Activated T-cell treated with anti-CD3 and anti-CD28 coated beads, Interleukin-2, amount 50 U/mL, for 72 hours (primary cell): ENCODE measurements at regions not wholly inside any gene's neighbourhood (a gene's known extent, or its start where the extent isn't known, plus 50 kb on each side); places are given as distances from the start of the nearest gene placed in this dataset.
A peak's percentile ranks its signal among the peaks of the same experiment; 100 is the strongest.

Source experiments
- ATAC-seq, 2 donors: fragments of 150-1000 bp; cut with Tn5 transposase; replicated peaks in 1 of 2; 2 replicates each; pipeline ENCODE4 v1.10.0; 2021; ENCODE audit warnings: moderate library complexity in 2 of 2, mild to moderate bottlenecking in 1 of 2
- DNase-seq, 2 donors: peaks; one replicate each; pipeline ENCODE4 v3.0.0; 2021 to 2022; ENCODE audit warnings: mixed read lengths in 1 of 2
- H3K27ac Mint-ChIP-seq: one replicate; pipeline ENCODE4 v1.8.0; 2022; ENCODE audit warnings: mild to moderate bottlenecking, moderate library complexity, mixed read lengths
- H3K27me3 Mint-ChIP-seq: one replicate; pipeline ENCODE4 v1.8.0; 2022; ENCODE audit warnings: low read depth, mixed read lengths
- H3K36me3 Mint-ChIP-seq, 2 donors: one replicate each; pipeline ENCODE4 v1.8.0; 2022; ENCODE audit warnings: mixed read lengths in 2 of 2, mild to moderate bottlenecking in 1 of 2; ENCODE audit not compliant: insufficient read depth in 2 of 2
- H3K4me1 Mint-ChIP-seq: one replicate; pipeline ENCODE4 v1.8.0; 2022; ENCODE audit warnings: low read depth, mixed read lengths
- H3K4me3 Mint-ChIP-seq, 2 donors: one replicate each; pipeline ENCODE4 v1.8.0; 2022; ENCODE audit warnings: mild to moderate bottlenecking in 2 of 2, mixed read lengths in 2 of 2, moderate library complexity in 2 of 2
- H3K9me3 Mint-ChIP-seq, 2 donors: one replicate each; pipeline ENCODE4 v1.8.0; 2022; ENCODE audit warnings: mixed read lengths in 2 of 2

- Mint-ChIP-seq H3K4me1 (peaks cover 14% of the 10 kb centered on the region), H3K27me3 (peaks cover 13% of the 10 kb centered on the region), H3K9me3 (no peaks in the 10 kb centered on the region), H3K27ac (no peak overlapping the region), H3K36me3 (no peaks in the 10 kb centered on the region), H3K4me3 (no peak overlapping the region)
- ATAC-seq (no peak), DNase-seq (no peak)
Observed at GRCh38 chr10:29947701-29948060, 111.7 kb downstream of the JCAD start.

GRCh38 chr10:29946953-29947700, 112.3 kb downstream of the JCAD start:
- H3K27ac Mint-ChIP-seq, result no peak overlapping the region
- H3K4me1 Mint-ChIP-seq, result peaks cover 14% of the 10 kb centered on the region
- no peaks in the 10 kb centered on the region for H3K9me3 Mint-ChIP-seq
- ATAC-seq (no peak), DNase-seq (no peak)
- H3K27me3 Mint-ChIP-seq, result peaks cover 7% of the 10 kb centered on the region
- H3K36me3 Mint-ChIP-seq, result no peaks in the 10 kb centered on the region
- H3K4me3 Mint-ChIP-seq, result no peak overlapping the region

GRCh38 chr10:29946614-29946952, 112.8 kb downstream of the JCAD start:
- Mint-ChIP-seq H3K9me3 (no peaks in the 10 kb centered on the region), H3K4me3 (no peak overlapping the region), H3K27me3 (peaks cover 7% of the 10 kb centered on the region), H3K27ac (no peak overlapping the region), H3K4me1 (peaks cover 14% of the 10 kb centered on the region), H3K36me3 (no peaks in the 10 kb centered on the region)
- ATAC-seq (no peak), DNase-seq (no peak)

GRCh38 chr10:29941476-29941875, 117.9 kb downstream of the JCAD start:
- peaks cover 12% of the 10 kb centered on the region for H3K27me3 Mint-ChIP-seq

GRCh38 chr10:29932991-29933390, 126.4 kb downstream of the JCAD start:
- peaks cover 0 to 4% of the 10 kb centered on the region in 2 donors for H3K9me3 Mint-ChIP-seq
- H3K36me3 Mint-ChIP-seq, result no peaks in the 10 kb centered on the region
- peaks cover 10% of the 10 kb centered on the region for H3K4me1 Mint-ChIP-seq
- H3K27me3 Mint-ChIP-seq, result peaks cover 6% of the 10 kb centered on the region
- H3K4me3 Mint-ChIP-seq, result no peak overlapping the region
- peak; percentile 25 to 55 for ATAC-seq
- no peak for DNase-seq
- H3K27ac Mint-ChIP-seq, result no peak overlapping the region

More at GRCh38 chr10:29941476-29941875, 117.9 kb downstream of the JCAD start:
- Mint-ChIP-seq H3K4me3 (no peak overlapping the region), H3K36me3 (no peaks in the 10 kb centered on the region), H3K27ac (no peak overlapping the region), H3K9me3 (no peaks in the 10 kb centered on the region), H3K4me1 (no peaks in the 10 kb centered on the region)
- DNase-seq (no peak), ATAC-seq (no peak)

DNA sequence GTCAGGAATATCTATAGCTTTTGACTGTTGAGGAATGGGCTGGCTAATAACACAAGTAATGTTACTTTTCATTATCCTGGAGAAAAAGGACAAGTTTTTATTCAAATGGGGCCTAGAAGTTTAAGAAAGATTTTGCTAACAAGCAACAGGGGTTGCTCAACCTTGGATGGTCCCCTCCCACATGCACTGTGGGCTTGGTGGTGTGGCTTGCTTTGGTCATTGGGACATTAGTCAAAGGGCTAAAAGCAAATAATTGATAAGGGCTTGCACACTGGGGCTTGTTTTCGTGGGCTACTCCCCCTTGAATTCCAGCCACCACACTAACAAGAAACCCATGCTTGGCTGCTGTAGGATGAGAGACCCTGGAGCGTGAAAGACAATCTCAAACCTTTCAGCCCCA, 127.6 kb downstream of the JCAD start:
- Mint-ChIP-seq H3K27me3 (peaks cover 13% of the 10 kb centered on the region), H3K4me3 (no peak overlapping the region), H3K36me3 (no peaks in the 10 kb centered on the region), H3K4me1 (peaks cover 10% of the 10 kb centered on the region), H3K27ac (no peak overlapping the region), H3K9me3 (peaks cover under 1 to 10% of the 10 kb centered on the region in 2 donors)
- no peak for ATAC-seq
- DNase-seq, result no peak

DNA sequence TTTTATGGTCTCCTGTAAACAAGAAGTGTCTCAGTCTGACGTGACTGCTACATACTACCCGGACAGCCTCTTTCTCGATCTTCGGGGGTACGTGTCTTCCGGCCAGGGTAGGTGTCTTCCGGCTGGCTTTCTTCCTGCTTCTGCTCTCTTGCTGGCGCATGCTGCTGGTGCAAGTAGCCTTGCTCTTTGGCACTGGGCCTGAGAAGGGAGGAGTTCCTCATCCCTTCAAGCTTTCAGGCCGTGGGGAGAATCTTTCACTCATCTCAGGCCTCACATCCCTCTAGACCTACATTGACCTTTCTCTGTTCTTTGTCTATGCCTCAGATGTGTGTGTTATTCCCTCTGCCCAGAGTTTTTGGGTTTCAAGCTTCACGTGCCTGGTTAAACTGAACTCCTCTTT, 130.4 kb downstream of the JCAD start:
- H3K9me3 Mint-ChIP-seq, result peaks cover 5 to 10% of the 10 kb centered on the region in 2 donors
- H3K4me3 Mint-ChIP-seq, result no peak overlapping the region
- peaks cover 10% of the 10 kb centered on the region for H3K4me1 Mint-ChIP-seq
- ATAC-seq (no peak), DNase-seq (no peak)
- H3K27ac Mint-ChIP-seq, result no peak overlapping the region
- H3K27me3 Mint-ChIP-seq, result peaks cover 12% of the 10 kb centered on the region
- peaks cover 0 to 6% of the 10 kb centered on the region in 2 donors for H3K36me3 Mint-ChIP-seq

DNA sequence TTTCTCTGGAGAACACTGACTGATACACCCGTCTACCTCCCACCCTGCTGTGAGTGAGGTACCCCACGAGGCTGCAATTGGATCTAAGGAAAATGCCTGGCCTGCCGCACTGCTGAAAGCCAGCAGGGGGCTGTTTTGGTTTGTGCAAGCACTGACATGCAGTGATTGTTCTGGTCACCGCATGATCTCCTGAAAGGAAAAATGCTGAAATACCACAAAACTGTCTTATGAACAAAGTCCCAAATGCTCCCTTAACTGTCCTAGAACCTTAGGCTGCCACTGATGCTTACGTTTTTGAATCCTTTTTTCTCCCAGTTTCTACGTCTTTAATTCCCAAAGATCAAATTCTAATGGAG, 132.7 kb downstream of the JCAD start:
- Mint-ChIP-seq H3K36me3 (peaks cover 0 to 6% of the 10 kb centered on the region in 2 donors), H3K27ac (no peak overlapping the region), H3K4me1 (no peaks in the 10 kb centered on the region)

GRCh38 chr10:29925771-29926692, 133.4 kb downstream of the JCAD start:
- no peak overlapping the region for H3K4me3 Mint-ChIP-seq
- peaks cover 12% of the 10 kb centered on the region for H3K27me3 Mint-ChIP-seq
- H3K36me3 Mint-ChIP-seq, result peaks cover 0 to 6% of the 10 kb centered on the region in 2 donors
- no peak for DNase-seq
- peaks cover 5% of the 10 kb centered on the region in 2 donors for H3K9me3 Mint-ChIP-seq
- H3K4me1 Mint-ChIP-seq, result no peaks in the 10 kb centered on the region
- H3K27ac Mint-ChIP-seq, result no peak overlapping the region
- no peak for ATAC-seq

More for the DNA sequence above, 132.7 kb downstream of the JCAD start:
- DNase-seq, result no peak
- Mint-ChIP-seq H3K4me3 (no peak overlapping the region), H3K27me3 (peaks cover 12% of the 10 kb centered on the region), H3K9me3 (peaks cover 5% of the 10 kb centered on the region in 2 donors)
- no peak for ATAC-seq

GRCh38 chr10:29924436-29924835, 134.9 kb downstream of the JCAD start:
- no peak for ATAC-seq

DNA sequence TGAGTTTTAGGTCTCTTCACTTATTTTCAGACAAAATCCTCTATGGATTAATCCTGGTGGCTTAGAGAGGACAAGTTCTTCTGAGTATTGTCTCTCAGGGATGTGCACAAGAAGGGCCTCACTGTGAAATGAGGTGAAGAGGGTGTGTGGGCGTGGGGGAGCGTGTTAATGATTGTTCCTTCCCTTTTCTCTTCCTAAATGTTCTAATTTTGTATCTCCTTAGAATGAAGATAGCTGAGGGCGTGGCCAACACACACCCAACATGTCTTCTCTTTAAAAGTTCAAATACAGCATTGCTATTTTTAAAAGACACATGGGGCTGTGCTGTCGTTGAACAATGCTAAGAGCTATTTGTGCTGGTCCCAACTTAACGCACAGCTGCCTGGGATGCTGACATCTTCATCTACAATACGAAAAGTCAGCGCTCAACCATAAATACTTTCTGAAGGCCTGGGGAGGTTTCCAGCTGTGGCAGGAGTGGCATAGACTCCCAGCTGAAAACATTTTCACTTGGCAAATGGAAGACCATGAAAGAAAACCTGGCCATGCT, 135.9 kb downstream of the JCAD start:
- peaks cover 0 to 6% of the 10 kb centered on the region in 2 donors for H3K36me3 Mint-ChIP-seq

More at GRCh38 chr10:29924436-29924835, 134.9 kb downstream of the JCAD start:
- no peak for DNase-seq
- H3K27me3 Mint-ChIP-seq, result peaks cover 24% of the 10 kb centered on the region
- H3K4me3 Mint-ChIP-seq, result no peak overlapping the region
- H3K27ac Mint-ChIP-seq, result no peak overlapping the region
- peaks cover 5% of the 10 kb centered on the region in 2 donors for H3K9me3 Mint-ChIP-seq
- peaks cover 0 to 6% of the 10 kb centered on the region in 2 donors for H3K36me3 Mint-ChIP-seq
- H3K4me1 Mint-ChIP-seq, result no peaks in the 10 kb centered on the region

DNA sequence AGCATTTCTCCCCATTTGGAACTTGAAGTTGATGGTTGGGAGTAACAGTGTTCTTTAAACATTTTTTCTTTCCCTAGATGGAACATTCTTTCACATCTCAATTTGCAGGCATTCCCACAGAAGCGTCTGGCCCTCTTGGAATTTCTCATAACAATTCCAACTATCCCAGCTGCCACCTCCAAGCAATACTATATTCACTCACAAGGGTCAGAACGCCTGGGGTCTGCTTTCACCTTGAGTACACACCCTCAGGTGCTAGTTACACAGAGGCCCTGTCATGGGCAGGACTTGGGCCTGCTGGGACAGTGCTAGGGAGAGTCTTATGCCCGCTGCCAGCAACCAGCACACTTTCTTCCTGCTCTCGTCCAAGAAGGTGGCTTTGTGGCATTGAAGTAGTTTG, 136.5 kb downstream of the JCAD start:
- ATAC-seq, result no peak
- H3K4me3 Mint-ChIP-seq, result no peak overlapping the region
- no peak overlapping the region for H3K27ac Mint-ChIP-seq
- H3K36me3 Mint-ChIP-seq, result peaks cover 0 to 6% of the 10 kb centered on the region in 2 donors
- DNase-seq, result no peak
- H3K9me3 Mint-ChIP-seq, result peaks cover 5% of the 10 kb centered on the region in 2 donors
- H3K27me3 Mint-ChIP-seq, result peaks cover 31% of the 10 kb centered on the region
- no peaks in the 10 kb centered on the region for H3K4me1 Mint-ChIP-seq

More for the DNA sequence above, 135.9 kb downstream of the JCAD start:
- peaks cover 5% of the 10 kb centered on the region in 2 donors for H3K9me3 Mint-ChIP-seq
- no peaks in the 10 kb centered on the region for H3K4me1 Mint-ChIP-seq
- peaks cover 31% of the 10 kb centered on the region for H3K27me3 Mint-ChIP-seq
- no peak overlapping the region for H3K4me3 Mint-ChIP-seq
- DNase-seq, result no peak
- H3K27ac Mint-ChIP-seq, result no peak overlapping the region
- ATAC-seq, result no peak

GRCh38 chr10:29922226-29922625, 137.2 kb downstream of the JCAD start:
- DNase-seq, result no peak
- H3K27ac Mint-ChIP-seq, result no peak overlapping the region

More at GRCh38 chr10:29922226-29922625, 137.2 kb downstream of the JCAD start:
- Mint-ChIP-seq H3K9me3 (peaks cover 4 to 5% of the 10 kb centered on the region in 2 donors), H3K4me1 (no peaks in the 10 kb centered on the region), H3K36me3 (peaks cover 0 to 6% of the 10 kb centered on the region in 2 donors), H3K27me3 (peaks cover 27% of the 10 kb centered on the region), H3K4me3 (no peak overlapping the region)
- ATAC-seq, result no peak
